ENCODE measurements at regions not wholly inside any gene's neighbourhood (a gene's known extent, or its start where the extent isn't known, plus 50 kb on each side); places are given as distances from the start of the nearest gene placed in this dataset.

- no peak overlapping the region for H2BK120ac ChIP-seq (ENCODE audit: low read depth, low read length, poor library complexity, severe bottlenecking)
- H3K36me3 Mint-ChIP-seq (ENCODE audit: insufficient read depth in 1 of 3, low read depth in 3 of 3) = no peaks in the 10 kb centered on the region; a peak in 1 of 7 replicates
- no peak for TF ChIP-seq CTCF (conservative IDR thresholded peaks at IDR 0.05)
Observed at GRCh38 chr4:61129971-61130370, 70.2 kb upstream of the ADGRL3 start.

More at GRCh38 chr4:61129971-61130370, 70.2 kb upstream of the ADGRL3 start:
- H3K4me1 ChIP-seq (ENCODE audit: insufficient read depth, low read length) = peaks cover 5% of the 10 kb centered on the region; the same call in 1 of the 2 replicates
- H2AK5ac ChIP-seq (ENCODE audit: insufficient read length, low read length) = no peak overlapping the region
- no peak overlapping the region for H2AFZ ChIP-seq (ENCODE audit: low read length)
- no peak overlapping the region for H2BK5ac ChIP-seq (ENCODE audit: insufficient read length, low read length)
- H3T11ph ChIP-seq (ENCODE audit: low read length) = no peak overlapping the region
- H4K91ac ChIP-seq (ENCODE audit: insufficient read length, low read depth, low read length) = no peak overlapping the region
- no peaks in the 10 kb centered on the region for H3K79me1 ChIP-seq (ENCODE audit: insufficient read depth, low read depth, low read length, poor library complexity, severe bottlenecking)
- H3K56ac ChIP-seq (ENCODE audit: insufficient read length, low read depth, low read length) = no peak overlapping the region
- no peak for DNase-seq
- no peak overlapping the region for H3K27ac ChIP-seq (ENCODE audit: insufficient read length, low read depth, low read length)
- H3K27me3 ChIP-seq (ENCODE audit: insufficient read depth, low read length) = no peaks in the 10 kb centered on the region
- H4K8ac ChIP-seq (replicated peaks; ENCODE audit: insufficient read length, low read depth, low read length) = no peak overlapping the region
- H3K18ac ChIP-seq (ENCODE audit: insufficient read length, low read depth, low read length) = no peak overlapping the region
- H2BK20ac ChIP-seq (ENCODE audit: low read depth, low read length, poor library complexity, severe bottlenecking) = no peak overlapping the region
- H4K20me1 ChIP-seq (ENCODE audit: control insufficient read depth, insufficient read depth, insufficient read length) = no peaks in the 10 kb centered on the region
- peaks cover 0 to under 1% of the 10 kb centered on the region in 2 experiments; a peak in 3 of 5 replicates for H3K9me3 Mint-ChIP-seq
- H3K23me2 ChIP-seq (ENCODE audit: insufficient read length, low read depth, low read length, poor library complexity, severe bottlenecking) = no peaks in the 10 kb centered on the region
- no CpG with 5 or more reads among the region's 5 CpGs for WGBS (ENCODE audit: extremely low coverage, insufficient read length, low lambda C conversion rate)
- H3K4me1 Mint-ChIP-seq = peaks cover 5 to 8% of the 10 kb centered on the region in 2 experiments
- H3K27ac Mint-ChIP-seq = no peak overlapping the region
- H3K9me3 ChIP-seq (ENCODE audit: control insufficient read depth, low read depth, low read length) = no peaks in the 10 kb centered on the region
- H3K79me2 ChIP-seq (ENCODE audit: insufficient read depth, low read length) = no peaks in the 10 kb centered on the region
- no peak overlapping the region for H3K4me3 Mint-ChIP-seq
- H2BK12ac ChIP-seq (ENCODE audit: insufficient read length, low read depth, low read length) = no peak overlapping the region
- H4K5ac ChIP-seq (ENCODE audit: insufficient read length, low read depth, low read length) = no peak overlapping the region
- H3K4ac ChIP-seq (ENCODE audit: low read depth, low read length) = no peak overlapping the region
- H2BK15ac ChIP-seq (ENCODE audit: low read depth, low read length) = no peak overlapping the region
- H3K23ac ChIP-seq (ENCODE audit: insufficient read length, low read depth, low read length) = no peak overlapping the region
- H3K9ac ChIP-seq (ENCODE audit: extremely low read depth, insufficient read length, low read length) = no peak overlapping the region
- H3K14ac ChIP-seq (ENCODE audit: insufficient read depth, low read length) = no peak overlapping the region
- no peaks in the 10 kb centered on the region for H3K27me3 Mint-ChIP-seq (ENCODE audit: low read depth)
- no peak overlapping the region for H3K4me2 ChIP-seq (ENCODE audit: insufficient read depth, insufficient read length, low read length)

Measured in H9 (cell line).